WERI-Rb-1 (cell line): ENCODE measurements at regions not wholly inside any gene's neighbourhood (a gene's known extent, or its start where the extent isn't known, plus 50 kb on each side); places are given as distances from the start of the nearest gene placed in this dataset.
"Not testable (repeated sequence)": the region's sequence is repeated elsewhere in the genome, so short reads cannot be mapped to it uniquely, and the experiment has no call there.

Experiments used
- DNase-seq: peaks from one replicate; pipeline ENCODE4 v3.0.0-alpha.2; 2020
- H3K27ac ChIP-seq: fragments of 250-450 bp; sonication (Bioruptor Pico); 2 replicates; pipeline ENCODE4 v1.5.1; 2020; ENCODE audit warnings: mild to moderate bottlenecking, moderate library complexity
- H3K27me3 ChIP-seq: fragments of 250-450 bp; sonication (Bioruptor Pico); 2 replicates; pipeline ENCODE4 v1.5.1; 2021; ENCODE audit warnings: mild to moderate bottlenecking, low read depth, moderate library complexity; ENCODE audit not compliant: insufficient read depth, severe bottlenecking
- H3K36me3 ChIP-seq: fragments of 250-450 bp; sonication (Bioruptor Pico); 2 replicates; pipeline ENCODE4 v1.5.1; 2020; ENCODE audit warnings: mild to moderate bottlenecking, moderate library complexity
- H3K4me3 ChIP-seq: 2 replicates; pipeline ENCODE4 v1.5.1; 2011; ENCODE audit warnings: low read depth, mild to moderate bottlenecking, control low read depth, low read length
- H3K9me3 ChIP-seq: fragments of 250-450 bp; sonication (Bioruptor Pico); 2 replicates; pipeline ENCODE4 v1.5.1; 2021; ENCODE audit warnings: mild to moderate bottlenecking, moderate library complexity; ENCODE audit not compliant: severe bottlenecking
- CTCF ChIP-seq: IDR thresholded peaks from 2 replicates; pipeline ENCODE4 v1.5.1; 2011; ENCODE audit warnings: low read depth, mild to moderate bottlenecking, control low read depth, inconsistent platforms, low read length

- no peak for TF ChIP-seq CTCF
- Histone ChIP-seq H3K9me3 (peaks cover 2% of the 10 kb centered on the region), H3K27me3 (no peaks in the 10 kb centered on the region), H3K27ac (no peak overlapping the region), H3K36me3 (no peaks in the 10 kb centered on the region), H3K4me3 (no peak overlapping the region)
- no peak for DNase-seq
Observed at GRCh38 chr2:7146151-7146550, 228.9 kb downstream of the RNF144A start.

GRCh38 chr2:7154656-7155055 is 237.4 kb downstream of the RNF144A start:
- no peak for TF ChIP-seq CTCF
- Histone ChIP-seq H3K27me3 (no peaks in the 10 kb centered on the region), H3K27ac (no peak overlapping the region), H3K9me3 (peaks cover 2% of the 10 kb centered on the region), H3K36me3 (no peaks in the 10 kb centered on the region), H3K4me3 (no peak overlapping the region)
- DNase-seq, result peak; percentile 62

- Histone ChIP-seq H3K27ac (no peak overlapping the region), H3K27me3 (no peaks in the 10 kb centered on the region), H3K9me3 (no peaks in the 10 kb centered on the region), H3K4me3 (no peak overlapping the region), H3K36me3 (no peaks in the 10 kb centered on the region)
- DNase-seq, result no peak
- TF ChIP-seq CTCF, result no peak
Observed at GRCh38 chr2:7161501-7161900, 244.3 kb downstream of the RNF144A start.

- Histone ChIP-seq H3K27me3 (no peaks in the 10 kb centered on the region), H3K9me3 (no peaks in the 10 kb centered on the region), H3K36me3 (no peaks in the 10 kb centered on the region), H3K27ac (no peak overlapping the region), H3K4me3 (no peak overlapping the region)
- TF ChIP-seq CTCF, result no peak
- no peak for DNase-seq
Observed at GRCh38 chr2:7165736-7166135, 248.5 kb downstream of the RNF144A start.

GRCh38 chr2:7167801-7168411 is 250.7 kb downstream of the RNF144A start:
- TF ChIP-seq CTCF, result no peak
- H3K9me3 ChIP-seq, result no peaks in the 10 kb centered on the region
- no peaks in the 10 kb centered on the region for H3K36me3 ChIP-seq
- no peak for DNase-seq
- no peaks in the 10 kb centered on the region for H3K27me3 ChIP-seq
- no peak overlapping the region for H3K27ac ChIP-seq
- no peak overlapping the region for H3K4me3 ChIP-seq

- no peaks in the 10 kb centered on the region for H3K36me3 ChIP-seq
- no peak for DNase-seq
- no peak for TF ChIP-seq CTCF
- H3K27ac ChIP-seq, result no peak overlapping the region
- H3K4me3 ChIP-seq, result no peak overlapping the region
- no peaks in the 10 kb centered on the region for H3K9me3 ChIP-seq
- H3K27me3 ChIP-seq, result no peaks in the 10 kb centered on the region
Observed at GRCh38 chr2:7169593-7169992, 252.4 kb downstream of the RNF144A start.

- not testable (repeated sequence) for H3K9me3 ChIP-seq, H3K4me3 ChIP-seq, H3K27ac ChIP-seq, H3K27me3 ChIP-seq, DNase-seq, H3K36me3 ChIP-seq
Observed at GRCh38 chr2:7178996-7179395, 261.8 kb downstream of the RNF144A start.
